Stomach smooth muscle (tissue), 2 donors: ENCODE measurements at regions not wholly inside any gene's neighbourhood (a gene's known extent, or its start where the extent isn't known, plus 50 kb on each side); places are given as distances from the start of the nearest gene placed in this dataset.

ENCODE experiments used
- H3K27ac ChIP-seq: one replicate; pipeline ENCODE4 v1.7.0; 2013; ENCODE audit warnings: mild to moderate bottlenecking, low read length, inconsistent platforms
- H3K27me3 ChIP-seq, 2 donors: one replicate each; pipeline ENCODE4 v1.7.0; 2013; ENCODE audit warnings: low read length in 2 of 2; ENCODE audit not compliant: insufficient read depth in 2 of 2, control insufficient read depth in 1 of 2
- H3K36me3 ChIP-seq, 2 donors: one replicate each; pipeline ENCODE4 v1.7.0; 2013; ENCODE audit warnings: low read length in 2 of 2; ENCODE audit not compliant: control insufficient read depth in 2 of 2, insufficient read depth in 2 of 2
- H3K4me1 ChIP-seq: one replicate; pipeline ENCODE4 v1.7.0; 2013; ENCODE audit warnings: low read length; ENCODE audit not compliant: control insufficient read depth, insufficient read depth
- H3K4me3 ChIP-seq, 2 donors: one replicate each; pipeline ENCODE4 v1.7.0; 2013; ENCODE audit warnings: low read length in 2 of 2
- H3K9ac ChIP-seq, 2 donors: one replicate each; pipeline ENCODE4 v1.7.0; 2013; ENCODE audit warnings: low read length in 2 of 2, mild to moderate bottlenecking in 1 of 2
- H3K9me3 ChIP-seq, 2 donors: one replicate each; pipeline ENCODE4 v1.7.0; 2013; ENCODE audit warnings: low read length in 2 of 2; ENCODE audit not compliant: control insufficient read depth in 2 of 2
- donor health status: healthy.
- donor health status: Pancreatic carcinoma.

- no peak overlapping the region for H3K9ac ChIP-seq
- no peak overlapping the region for H3K27ac ChIP-seq
- no peaks in the 10 kb centered on the region for H3K27me3 ChIP-seq
- peaks cover 6 to 7% of the 10 kb centered on the region in 2 donors for H3K36me3 ChIP-seq
- H3K4me3 ChIP-seq = no peak overlapping the region
- no peaks in the 10 kb centered on the region for H3K9me3 ChIP-seq
- no peaks in the 10 kb centered on the region for H3K4me1 ChIP-seq
Observed at GRCh38 chr4:123088501-123088900, 166.1 kb upstream of the NUDT6 start.

- Histone ChIP-seq H3K4me3 (no peak overlapping the region), H3K36me3 (peaks cover 6 to 7% of the 10 kb centered on the region in 2 donors), H3K27ac (no peak overlapping the region), H3K9ac (no peak overlapping the region), H3K9me3 (no peaks in the 10 kb centered on the region), H3K4me1 (no peaks in the 10 kb centered on the region), H3K27me3 (no peaks in the 10 kb centered on the region)
Observed at GRCh38 chr4:123090886-123091285, 168.5 kb upstream of the NUDT6 start.

GRCh38 chr4:123092586-123092985 is 170.2 kb upstream of the NUDT6 start:
- Histone ChIP-seq H3K4me3 (no peak overlapping the region), H3K9me3 (no peaks in the 10 kb centered on the region), H3K27me3 (no peaks in the 10 kb centered on the region), H3K4me1 (no peaks in the 10 kb centered on the region), H3K36me3 (peaks cover 6 to 7% of the 10 kb centered on the region in 2 donors), H3K27ac (no peak overlapping the region), H3K9ac (no peak overlapping the region)

- no peak overlapping the region for H3K27ac ChIP-seq
- no peak overlapping the region for H3K4me3 ChIP-seq
- H3K36me3 ChIP-seq = peaks cover 6 to 7% of the 10 kb centered on the region in 2 donors
- no peaks in the 10 kb centered on the region for H3K9me3 ChIP-seq
- H3K27me3 ChIP-seq = no peaks in the 10 kb centered on the region
- no peaks in the 10 kb centered on the region for H3K4me1 ChIP-seq
- no peak overlapping the region for H3K9ac ChIP-seq
Observed at GRCh38 chr4:123093236-123093635, 170.8 kb upstream of the NUDT6 start.

GRCh38 chr4:123096038-123096437 is 173.6 kb upstream of the NUDT6 start:
- no peaks in the 10 kb centered on the region for H3K4me1 ChIP-seq
- H3K9ac ChIP-seq = no peak overlapping the region
- H3K36me3 ChIP-seq = peaks cover 0 to under 1% of the 10 kb centered on the region in 2 donors
- no peaks in the 10 kb centered on the region for H3K27me3 ChIP-seq
- no peak overlapping the region for H3K27ac ChIP-seq
- no peak overlapping the region for H3K4me3 ChIP-seq
- no peaks in the 10 kb centered on the region for H3K9me3 ChIP-seq

GRCh38 chr4:123102897-123103471 is 180.6 kb upstream of the NUDT6 start:
- H3K4me3 ChIP-seq = no peak overlapping the region
- no peak overlapping the region for H3K9ac ChIP-seq
- H3K36me3 ChIP-seq = no peaks in the 10 kb centered on the region
- H3K9me3 ChIP-seq = no peaks in the 10 kb centered on the region
- H3K4me1 ChIP-seq = no peaks in the 10 kb centered on the region
- H3K27ac ChIP-seq = no peak overlapping the region
- no peaks in the 10 kb centered on the region for H3K27me3 ChIP-seq

GRCh38 chr4:123104310-123105025 is 182.1 kb upstream of the NUDT6 start:
- H3K27me3 ChIP-seq = no peaks in the 10 kb centered on the region
- no peaks in the 10 kb centered on the region for H3K9me3 ChIP-seq
- no peak overlapping the region for H3K9ac ChIP-seq
- H3K27ac ChIP-seq = no peak overlapping the region
- no peaks in the 10 kb centered on the region for H3K4me1 ChIP-seq
- no peaks in the 10 kb centered on the region for H3K36me3 ChIP-seq
- H3K4me3 ChIP-seq = no peak overlapping the region

GRCh38 chr4:123105026-123105420 is 182.6 kb upstream of the NUDT6 start:
- H3K4me3 ChIP-seq = no peak overlapping the region
- H3K4me1 ChIP-seq = no peaks in the 10 kb centered on the region
- no peaks in the 10 kb centered on the region for H3K36me3 ChIP-seq
- H3K9me3 ChIP-seq = no peaks in the 10 kb centered on the region
- H3K27me3 ChIP-seq = no peaks in the 10 kb centered on the region
- H3K27ac ChIP-seq = no peak overlapping the region
- H3K9ac ChIP-seq = no peak overlapping the region

- Histone ChIP-seq H3K4me1 (no peaks in the 10 kb centered on the region), H3K9me3 (no peaks in the 10 kb centered on the region), H3K4me3 (no peak overlapping the region), H3K27ac (no peak overlapping the region), H3K36me3 (no peaks in the 10 kb centered on the region), H3K9ac (no peak overlapping the region), H3K27me3 (no peaks in the 10 kb centered on the region)
Observed at GRCh38 chr4:123106747-123107146, 184.3 kb upstream of the NUDT6 start.

- Histone ChIP-seq H3K9ac (no peak overlapping the region), H3K4me3 (no peak overlapping the region), H3K9me3 (no peaks in the 10 kb centered on the region), H3K36me3 (no peaks in the 10 kb centered on the region), H3K27ac (no peak overlapping the region), H3K4me1 (no peaks in the 10 kb centered on the region), H3K27me3 (no peaks in the 10 kb centered on the region)
Observed at GRCh38 chr4:123107444-123108252, 185.3 kb upstream of the NUDT6 start.

- H3K9me3 ChIP-seq = no peaks in the 10 kb centered on the region
- H3K27ac ChIP-seq = no peak overlapping the region
- no peaks in the 10 kb centered on the region for H3K27me3 ChIP-seq
- H3K4me1 ChIP-seq = no peaks in the 10 kb centered on the region
- no peak overlapping the region for H3K4me3 ChIP-seq
- H3K9ac ChIP-seq = no peak overlapping the region
- H3K36me3 ChIP-seq = no peaks in the 10 kb centered on the region
Observed at GRCh38 chr4:123109139-123109538, 186.7 kb upstream of the NUDT6 start.
